Neural cell (in vitro differentiated cells): ENCODE measurements at regions not wholly inside any gene's neighbourhood (a gene's known extent, or its start where the extent isn't known, plus 50 kb on each side); places are given as distances from the start of the nearest gene placed in this dataset.

Source experiments
- H2AFZ ChIP-seq: fragments of 200-600, 300-800 bp; sonication (generic), shearing (Covaris generic); 2 replicates; pipeline ENCODE4 v1.6.0; 2014; ENCODE audit warnings: low read depth, mild to moderate bottlenecking, antibody characterized with exemption, low read length, moderate library complexity
- H3F3A ChIP-seq: fragments of 200-600 bp; shearing (Covaris generic); 2 replicates; pipeline ENCODE4 v1.6.1; 2016; ENCODE audit warnings: mild to moderate bottlenecking, moderate library complexity, mixed read lengths, antibody characterized with exemption, low read length; ENCODE audit not compliant: insufficient read depth, poor library complexity, severe bottlenecking
- H3K27ac ChIP-seq: fragments of 200-600, 300-800 bp; sonication (generic), shearing (Covaris generic); 2 replicates; pipeline ENCODE4 v1.5.1; 2014; ENCODE audit warnings: mild to moderate bottlenecking, low read length, moderate library complexity
- H3K27me3 ChIP-seq: fragments of 300-800, 200-600 bp; sonication (generic), shearing (Covaris generic); 2 replicates; pipeline ENCODE4 v1.6.0; 2014; ENCODE audit warnings: mild to moderate bottlenecking, low read depth, low read length, moderate library complexity; ENCODE audit not compliant: insufficient read depth
- H3K36me3 ChIP-seq: fragments of 300-800, 200-600 bp; sonication (generic), shearing (Covaris generic); 2 replicates; pipeline ENCODE4 v1.5.1; 2014; ENCODE audit warnings: mild to moderate bottlenecking, antibody characterized with exemption, low read length, moderate library complexity; ENCODE audit not compliant: insufficient read depth
- H3K4me2 ChIP-seq: fragments of 300-800, 200-600 bp; sonication (generic), shearing (Covaris generic); 2 replicates; pipeline ENCODE4 v1.6.0; 2014; ENCODE audit warnings: mild to moderate bottlenecking, low read length
- H3K4me3 ChIP-seq: fragments of 300-800, 200-600 bp; sonication (generic), shearing (Covaris generic); 2 replicates; pipeline ENCODE4 v1.5.1; 2014; ENCODE audit warnings: mild to moderate bottlenecking, low read length, moderate library complexity
- H3K79me2 ChIP-seq: fragments of 200-600 bp; shearing (Covaris generic); replicated peaks from 2 replicates; pipeline ENCODE4 v1.6.0; 2014; ENCODE audit warnings: mild to moderate bottlenecking, low read length, moderate library complexity; ENCODE audit not compliant: insufficient read depth
- H3K9ac ChIP-seq: fragments of 300-800, 200-600 bp; sonication (generic), shearing (Covaris generic); 2 replicates; pipeline ENCODE4 v1.6.1; 2016; ENCODE audit warnings: mild to moderate bottlenecking, low read length, mixed read lengths
- H3K9me2 ChIP-seq: fragments of 200-600 bp; shearing (Covaris generic); 2 replicates; pipeline ENCODE4 v1.6.1; 2016; ENCODE audit warnings: mild to moderate bottlenecking, low read length, mixed read lengths; ENCODE audit not compliant: insufficient read depth
- H3K9me3 ChIP-seq: fragments of 200-600, 300-800 bp; sonication (generic), shearing (Covaris generic); 2 replicates; pipeline ENCODE4 v1.6.1; 2016; ENCODE audit warnings: mild to moderate bottlenecking, mixed run types, low read length, moderate library complexity, mixed read lengths
- H4K20me1 ChIP-seq: fragments of 200-600 bp; shearing (Covaris generic); 2 replicates; pipeline ENCODE4 v1.6.1; 2016; ENCODE audit warnings: mild to moderate bottlenecking, mixed run types; ENCODE audit not compliant: insufficient read depth
- EP300 ChIP-seq: fragments of 450-650 bp; conservative IDR thresholded peaks from 2 replicates; pipeline ENCODE4 v1.6.1; 2014; ENCODE audit warnings: antibody characterized with exemption, mild to moderate bottlenecking, moderate library complexity; ENCODE audit not compliant: poor library complexity, severe bottlenecking
- EZH2 ChIP-seq: fragments of 200-600, 300-800 bp; shearing (Covaris generic), sonication (generic); IDR thresholded peaks from 2 replicates; pipeline ENCODE4 v1.6.1; 2014; ENCODE audit warnings: antibody characterized with exemption, low read length, borderline replicate concordance, mild to moderate bottlenecking; ENCODE audit not compliant: insufficient read depth, poor library complexity, severe bottlenecking
- MXI1 ChIP-seq: fragments of 450-650 bp; conservative IDR thresholded peaks from 2 replicates; pipeline ENCODE4 v1.6.1; 2014; ENCODE audit warnings: antibody characterized with exemption, mild to moderate bottlenecking; ENCODE audit not compliant: poor library complexity, severe bottlenecking
- POLR2AphosphoS5 ChIP-seq: IDR thresholded peaks from 2 replicates; pipeline ENCODE4 v1.6.1; 2012
- RAD21 ChIP-seq: fragments of 450-650 bp; conservative IDR thresholded peaks from 2 replicates; pipeline ENCODE4 v1.6.1; 2014; ENCODE audit warnings: antibody characterized with exemption, mild to moderate bottlenecking, moderate library complexity
- SMC3 ChIP-seq: fragments of 450-650 bp; conservative IDR thresholded peaks from 2 replicates; pipeline ENCODE4 v1.6.1; 2014; ENCODE audit warnings: antibody characterized with exemption, mild to moderate bottlenecking, moderate library complexity; ENCODE audit not compliant: poor library complexity
- TAF1 ChIP-seq: IDR thresholded peaks from 2 replicates; pipeline ENCODE4 v1.6.1; 2012; ENCODE audit warnings: low read depth
- TF ChIP-seq, protein P1 (sequence below): fragments of 450-650 bp; IDR thresholded peaks from 2 replicates; pipeline ENCODE4 v1.5.1; 2014; ENCODE audit warnings: antibody characterized with exemption, mild to moderate bottlenecking, moderate library complexity; ENCODE audit not compliant: poor library complexity, severe bottlenecking
- TF ChIP-seq, protein P2 (sequence below): IDR thresholded peaks from 2 replicates; pipeline ENCODE4 v1.6.1; 2012; ENCODE audit warnings: borderline replicate concordance

DNA sequence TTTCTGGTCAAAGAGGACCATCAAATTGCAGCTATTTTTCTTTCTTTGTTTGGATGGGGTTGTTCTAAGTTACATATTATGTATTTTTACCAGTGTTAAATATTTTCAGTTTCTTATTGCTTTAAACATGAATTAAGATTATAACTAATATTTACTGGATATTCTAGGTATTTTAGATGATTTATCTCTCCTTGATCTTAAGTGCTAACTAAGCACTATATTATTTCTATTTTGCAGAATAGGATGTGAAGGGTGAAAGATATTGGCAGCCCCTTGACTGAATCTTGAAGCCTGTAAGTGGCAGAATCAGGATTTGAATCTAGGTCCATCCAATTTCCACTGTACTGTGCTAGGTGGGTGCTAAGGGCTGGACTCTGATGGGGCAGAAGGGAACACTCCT, 307.3 kb upstream of the CCL2 start:
- Histone ChIP-seq H3K36me3 (no peaks in the 10 kb centered on the region), H3K27ac (no peak overlapping the region), H4K20me1 (no peaks in the 10 kb centered on the region), H3K27me3 (no peaks in the 10 kb centered on the region), H3K9ac (no peak overlapping the region), H3K4me2 (no peak overlapping the region), H3K79me2 (no peaks in the 10 kb centered on the region), H3K9me2 (no peaks in the 10 kb centered on the region), H3K9me3 (no peaks in the 10 kb centered on the region), H2AFZ (no peak overlapping the region), H3K4me3 (no peak overlapping the region), H3F3A (no peaks in the 10 kb centered on the region)
- TF ChIP-seq, protein P1, sequence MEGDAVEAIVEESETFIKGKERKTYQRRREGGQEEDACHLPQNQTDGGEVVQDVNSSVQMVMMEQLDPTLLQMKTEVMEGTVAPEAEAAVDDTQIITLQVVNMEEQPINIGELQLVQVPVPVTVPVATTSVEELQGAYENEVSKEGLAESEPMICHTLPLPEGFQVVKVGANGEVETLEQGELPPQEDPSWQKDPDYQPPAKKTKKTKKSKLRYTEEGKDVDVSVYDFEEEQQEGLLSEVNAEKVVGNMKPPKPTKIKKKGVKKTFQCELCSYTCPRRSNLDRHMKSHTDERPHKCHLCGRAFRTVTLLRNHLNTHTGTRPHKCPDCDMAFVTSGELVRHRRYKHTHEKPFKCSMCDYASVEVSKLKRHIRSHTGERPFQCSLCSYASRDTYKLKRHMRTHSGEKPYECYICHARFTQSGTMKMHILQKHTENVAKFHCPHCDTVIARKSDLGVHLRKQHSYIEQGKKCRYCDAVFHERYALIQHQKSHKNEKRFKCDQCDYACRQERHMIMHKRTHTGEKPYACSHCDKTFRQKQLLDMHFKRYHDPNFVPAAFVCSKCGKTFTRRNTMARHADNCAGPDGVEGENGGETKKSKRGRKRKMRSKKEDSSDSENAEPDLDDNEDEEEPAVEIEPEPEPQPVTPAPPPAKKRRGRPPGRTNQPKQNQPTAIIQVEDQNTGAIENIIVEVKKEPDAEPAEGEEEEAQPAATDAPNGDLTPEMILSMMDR = no peak
- TF ChIP-seq SMC3 (no peak), POLR2AphosphoS5 (no peak), TAF1 (no peak), MXI1 (no peak), RAD21 (no peak), EP300 (no peak), EZH2 (no peak)
- TF ChIP-seq, protein P2, sequence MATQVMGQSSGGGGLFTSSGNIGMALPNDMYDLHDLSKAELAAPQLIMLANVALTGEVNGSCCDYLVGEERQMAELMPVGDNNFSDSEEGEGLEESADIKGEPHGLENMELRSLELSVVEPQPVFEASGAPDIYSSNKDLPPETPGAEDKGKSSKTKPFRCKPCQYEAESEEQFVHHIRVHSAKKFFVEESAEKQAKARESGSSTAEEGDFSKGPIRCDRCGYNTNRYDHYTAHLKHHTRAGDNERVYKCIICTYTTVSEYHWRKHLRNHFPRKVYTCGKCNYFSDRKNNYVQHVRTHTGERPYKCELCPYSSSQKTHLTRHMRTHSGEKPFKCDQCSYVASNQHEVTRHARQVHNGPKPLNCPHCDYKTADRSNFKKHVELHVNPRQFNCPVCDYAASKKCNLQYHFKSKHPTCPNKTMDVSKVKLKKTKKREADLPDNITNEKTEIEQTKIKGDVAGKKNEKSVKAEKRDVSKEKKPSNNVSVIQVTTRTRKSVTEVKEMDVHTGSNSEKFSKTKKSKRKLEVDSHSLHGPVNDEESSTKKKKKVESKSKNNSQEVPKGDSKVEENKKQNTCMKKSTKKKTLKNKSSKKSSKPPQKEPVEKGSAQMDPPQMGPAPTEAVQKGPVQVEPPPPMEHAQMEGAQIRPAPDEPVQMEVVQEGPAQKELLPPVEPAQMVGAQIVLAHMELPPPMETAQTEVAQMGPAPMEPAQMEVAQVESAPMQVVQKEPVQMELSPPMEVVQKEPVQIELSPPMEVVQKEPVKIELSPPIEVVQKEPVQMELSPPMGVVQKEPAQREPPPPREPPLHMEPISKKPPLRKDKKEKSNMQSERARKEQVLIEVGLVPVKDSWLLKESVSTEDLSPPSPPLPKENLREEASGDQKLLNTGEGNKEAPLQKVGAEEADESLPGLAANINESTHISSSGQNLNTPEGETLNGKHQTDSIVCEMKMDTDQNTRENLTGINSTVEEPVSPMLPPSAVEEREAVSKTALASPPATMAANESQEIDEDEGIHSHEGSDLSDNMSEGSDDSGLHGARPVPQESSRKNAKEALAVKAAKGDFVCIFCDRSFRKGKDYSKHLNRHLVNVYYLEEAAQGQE = no peak

DNA sequence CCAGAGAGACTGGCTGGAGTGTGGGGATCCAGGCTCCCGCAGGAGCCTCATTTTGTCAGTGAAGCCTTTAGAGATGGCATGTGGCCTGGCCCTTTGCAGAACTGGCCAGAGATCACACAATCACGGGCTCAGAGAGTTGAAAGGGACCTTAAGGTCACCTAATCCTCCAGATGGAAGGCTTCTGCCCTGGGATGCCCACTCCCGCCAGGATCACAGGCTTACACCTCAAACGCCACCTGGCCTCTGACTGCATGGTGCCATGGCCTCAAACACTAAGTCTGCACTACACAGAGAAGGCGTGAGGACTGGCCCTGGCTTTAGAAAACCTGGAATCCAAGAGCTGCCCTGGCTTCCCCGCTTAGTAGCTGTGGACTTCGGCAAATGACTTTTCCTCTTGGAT, 306.8 kb upstream of the CCL2 start:
- no peaks in the 10 kb centered on the region for H4K20me1 ChIP-seq
- no peak overlapping the region for H3K9ac ChIP-seq
- TF ChIP-seq EP300 = no peak
- no peak for TF ChIP-seq MXI1
- H2AFZ ChIP-seq = no peak overlapping the region
- no peak overlapping the region for H3K4me2 ChIP-seq
- no peaks in the 10 kb centered on the region for H3F3A ChIP-seq
- H3K27ac ChIP-seq = no peak overlapping the region
- no peaks in the 10 kb centered on the region for H3K36me3 ChIP-seq
- H3K9me3 ChIP-seq = no peaks in the 10 kb centered on the region
- no peak overlapping the region for H3K4me3 ChIP-seq
- H3K79me2 ChIP-seq = no peaks in the 10 kb centered on the region
- no peaks in the 10 kb centered on the region for H3K9me2 ChIP-seq
- H3K27me3 ChIP-seq = no peaks in the 10 kb centered on the region

- Histone ChIP-seq H3K36me3 (no peaks in the 10 kb centered on the region), H3K27me3 (no peaks in the 10 kb centered on the region), H3K4me2 (no peak overlapping the region), H3K9me3 (no peaks in the 10 kb centered on the region), H2AFZ (no peak overlapping the region), H3K9me2 (no peaks in the 10 kb centered on the region), H3K79me2 (no peaks in the 10 kb centered on the region), H3K27ac (no peak overlapping the region), H3K4me3 (no peak overlapping the region), H3F3A (no peaks in the 10 kb centered on the region), H3K9ac (no peak overlapping the region), H4K20me1 (no peaks in the 10 kb centered on the region)
- TF ChIP-seq POLR2AphosphoS5 (no peak), TAF1 (no peak), MXI1 (no peak), SMC3 (no peak)
- TF ChIP-seq, protein P2 = no peak
Observed at GRCh38 chr17:33949100-33949499, 306.0 kb upstream of the CCL2 start.
